HG03060 (cell line): ENCODE measurements at regions not wholly inside any gene's neighbourhood (a gene's known extent, or its start where the extent isn't known, plus 50 kb on each side); places are given as distances from the start of the nearest gene placed in this dataset.
"Not testable (repeated sequence)": the region's sequence is repeated elsewhere in the genome, so short reads cannot be mapped to it uniquely, and the experiment has no call there.

Experiments used
- ATAC-seq: cut with Tn5 transposase; IDR thresholded peaks from one replicate; pipeline ENCODE4 v1.9.1; 2021; ENCODE audit warnings: low read depth, moderate number of reproducible peaks; ENCODE audit not compliant: unreplicated experiment

DNA sequence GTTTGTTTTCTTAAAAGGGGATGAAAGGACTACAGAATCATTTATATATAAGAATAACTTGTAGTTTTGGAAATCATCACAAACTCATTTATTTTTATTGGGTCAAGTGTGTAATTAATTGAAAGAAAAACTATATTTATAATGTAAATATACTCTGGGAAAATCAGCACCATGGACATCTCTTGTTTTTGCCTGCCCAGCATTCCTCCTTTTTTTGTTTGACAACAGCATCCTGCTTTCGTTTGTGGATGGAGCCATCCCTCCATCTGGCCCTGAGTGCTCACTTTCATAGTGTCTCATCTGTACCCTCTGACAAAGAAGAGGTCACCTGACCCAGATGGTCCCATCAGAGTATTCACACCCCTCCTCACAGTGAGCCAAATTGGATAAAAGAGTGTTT, 308.2 kb upstream of the HTR1E start:
- ATAC-seq = no peak

GRCh38 chr6:86619428-86619827, 317.9 kb upstream of the HTR1E start:
- no peak for ATAC-seq

GRCh38 chr6:86615299-86615698, 322.0 kb upstream of the HTR1E start:
- no peak for ATAC-seq

GRCh38 chr6:86609549-86610388, 327.6 kb upstream of the HTR1E start:
- no peak for ATAC-seq

GRCh38 chr6:86603364-86603763, 334.0 kb upstream of the HTR1E start:
- not testable (repeated sequence) for ATAC-seq

- ATAC-seq = not testable (repeated sequence)
Measured at GRCh38 chr6:86602093-86602492, 335.2 kb upstream of the HTR1E start.

GRCh38 chr6:86598969-86599368, 338.4 kb upstream of the HTR1E start:
- ATAC-seq = not testable (repeated sequence)

- no peak for ATAC-seq
Measured at GRCh38 chr6:86595641-86596040, 341.7 kb upstream of the HTR1E start.

DNA sequence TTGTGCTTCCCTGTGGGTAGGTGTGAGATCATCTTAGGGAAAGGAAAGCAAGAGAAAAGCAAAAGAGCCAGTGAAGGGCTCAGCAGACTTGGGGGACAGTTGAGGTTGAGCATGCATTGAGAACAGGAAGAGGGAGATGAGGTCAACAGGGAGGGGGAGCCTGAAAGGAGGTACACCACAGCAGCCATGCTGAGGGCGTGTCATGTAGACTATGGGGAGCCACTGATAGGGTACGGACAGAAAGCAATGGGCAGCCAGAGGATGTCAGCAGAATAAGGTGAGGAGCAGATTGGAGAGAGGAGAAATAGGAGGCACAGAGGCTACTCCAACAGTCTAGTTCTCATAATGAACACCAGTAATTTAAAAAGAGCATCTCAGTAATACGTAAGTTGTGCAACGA, 351.1 kb upstream of the HTR1E start:
- no peak for ATAC-seq

- no peak for ATAC-seq
Measured at GRCh38 chr6:86581833-86582232, 355.5 kb upstream of the HTR1E start.

DNA sequence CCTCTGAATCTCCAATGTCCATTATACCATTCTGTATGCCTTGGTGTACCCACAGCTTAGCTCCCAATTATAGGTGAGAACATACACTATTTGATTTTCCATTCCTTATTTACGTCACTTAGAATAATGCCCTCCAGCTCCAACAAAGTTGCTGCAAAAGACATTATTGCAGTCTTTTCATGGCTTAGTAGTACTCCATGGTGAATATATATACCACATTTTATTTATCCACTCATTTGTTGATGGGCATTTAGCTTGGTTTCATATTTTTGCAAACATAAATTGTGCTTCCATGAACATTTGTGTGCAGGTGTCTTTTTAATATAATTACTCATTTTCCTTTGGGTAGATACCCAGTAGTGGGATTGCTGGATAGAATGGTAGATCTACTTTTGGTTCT, 374.1 kb upstream of the HTR1E start:
- ATAC-seq = no peak

DNA sequence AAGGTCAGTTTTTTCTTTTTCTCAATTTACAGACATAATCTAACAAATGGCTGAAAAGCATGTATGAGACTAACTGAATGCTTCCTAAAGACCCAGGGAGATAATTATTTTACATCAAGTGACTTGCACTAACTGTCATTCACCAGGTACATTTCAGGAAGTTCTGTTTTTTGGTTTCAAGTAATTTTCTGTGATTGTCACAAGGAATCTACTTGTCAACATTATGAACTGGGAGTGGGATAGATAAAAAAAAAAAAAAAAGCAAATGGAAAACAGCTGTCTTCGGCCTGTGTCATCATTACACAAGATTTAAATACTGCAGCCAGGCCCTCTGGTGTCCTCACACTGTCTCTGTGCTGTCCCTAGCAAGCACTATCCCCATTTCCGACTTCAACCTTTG, 379.0 kb upstream of the HTR1E start:
- no peak for ATAC-seq

DNA sequence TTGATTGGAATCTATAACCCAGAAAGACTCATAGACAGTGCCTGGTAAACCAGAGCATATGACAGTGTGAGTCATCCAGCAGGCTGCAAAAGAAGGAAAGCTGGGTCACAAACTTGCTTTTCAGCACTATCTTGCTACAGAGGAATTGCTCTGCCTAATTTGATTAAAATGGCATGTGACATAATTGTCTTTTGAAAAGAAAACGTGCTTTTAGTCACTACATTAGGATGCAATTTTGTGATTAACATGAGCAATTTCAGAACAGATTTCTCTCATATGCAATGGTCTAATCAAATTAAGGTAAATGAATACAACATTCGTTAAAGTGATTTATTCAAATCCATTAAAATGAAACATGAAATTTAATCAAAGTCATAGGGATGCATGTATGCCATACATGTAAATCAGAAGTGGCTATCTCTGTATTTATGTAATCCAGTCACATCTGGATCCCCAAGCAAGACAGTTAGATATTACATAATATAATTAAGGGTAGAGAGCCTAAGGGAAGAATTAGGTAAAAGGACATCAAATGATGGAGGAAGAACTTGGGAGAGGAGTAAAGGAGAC, 400.0 kb upstream of the HTR1E start:
- no peak for ATAC-seq

GRCh38 chr6:86536121-86536520, 401.2 kb upstream of the HTR1E start:
- ATAC-seq = no peak

GRCh38 chr6:86535100-86535499, 402.2 kb upstream of the HTR1E start:
- ATAC-seq = no peak

- no peak for ATAC-seq
Measured at GRCh38 chr6:86529635-86530034, 407.7 kb upstream of the HTR1E start.

DNA sequence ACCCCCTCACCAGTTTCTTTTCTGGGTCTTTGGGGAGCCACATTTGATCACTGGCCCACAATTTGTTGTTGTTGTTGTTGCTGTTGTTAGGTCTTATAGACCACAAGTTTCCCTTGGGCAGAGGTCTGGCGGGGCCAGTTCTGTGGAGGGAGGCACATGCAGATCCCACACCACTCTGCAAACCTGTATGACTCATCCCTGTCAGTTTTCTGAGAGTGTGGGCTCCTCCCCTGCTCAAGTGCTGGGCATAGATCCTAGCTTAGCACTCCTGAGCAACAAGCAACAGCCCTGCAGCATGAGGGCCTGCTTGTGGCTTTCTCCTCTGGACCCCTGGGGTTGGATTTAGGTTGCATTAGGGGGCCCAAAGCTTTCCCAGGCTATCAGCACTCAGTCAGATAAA, 411.1 kb upstream of the HTR1E start:
- no peak for ATAC-seq

DNA sequence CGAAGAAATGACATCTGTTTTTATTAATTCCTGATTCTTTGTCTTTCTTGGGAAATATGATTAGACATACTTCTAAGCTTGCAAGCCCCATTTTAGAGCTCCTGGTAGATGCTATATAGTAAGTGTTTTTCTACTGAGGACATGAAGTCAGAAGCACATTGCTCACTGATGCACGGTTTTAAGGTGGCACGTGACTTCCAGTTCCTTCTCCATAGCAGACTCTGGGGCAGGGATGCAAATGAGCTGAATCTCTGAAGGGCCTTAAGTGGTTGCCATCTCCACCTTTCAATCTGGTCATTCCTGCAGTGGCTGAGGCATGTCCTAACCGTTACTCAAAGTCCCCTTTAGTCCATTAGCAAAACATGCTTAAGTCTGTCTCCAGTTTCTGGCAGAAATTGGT, 421.2 kb upstream of the HTR1E start:
- ATAC-seq = no peak

GRCh38 chr6:86511962-86512361, 425.4 kb upstream of the HTR1E start:
- ATAC-seq = no peak

- no peak for ATAC-seq
Measured at GRCh38 chr6:86508230-86508629, 429.1 kb upstream of the HTR1E start.

- ATAC-seq = no peak
Measured at GRCh38 chr6:86502497-86502896, 434.8 kb upstream of the HTR1E start.

DNA sequence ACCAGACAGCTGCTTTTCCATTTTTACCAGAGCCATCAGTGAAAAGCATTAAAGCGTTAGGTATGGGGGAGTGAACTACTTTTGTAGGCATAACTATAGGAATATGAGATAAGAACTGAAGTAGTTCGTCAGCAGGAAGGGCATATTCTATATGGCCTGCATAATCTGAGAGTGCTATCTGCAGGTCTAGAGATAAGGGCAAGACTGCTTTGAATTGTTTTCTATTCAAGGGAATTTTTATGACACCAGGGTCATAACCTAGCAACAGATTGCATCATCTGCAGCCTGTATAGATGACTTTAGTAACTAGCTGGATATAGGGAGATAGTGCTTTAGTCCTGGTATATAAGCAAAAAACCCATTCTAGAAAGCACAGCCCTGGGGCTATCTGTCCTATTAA, 437.3 kb upstream of the HTR1E start:
- no peak for ATAC-seq
